ENCODE measurements at regions not wholly inside any gene's neighbourhood (a gene's known extent, or its start where the extent isn't known, plus 50 kb on each side); places are given as distances from the start of the nearest gene placed in this dataset.

DNA sequence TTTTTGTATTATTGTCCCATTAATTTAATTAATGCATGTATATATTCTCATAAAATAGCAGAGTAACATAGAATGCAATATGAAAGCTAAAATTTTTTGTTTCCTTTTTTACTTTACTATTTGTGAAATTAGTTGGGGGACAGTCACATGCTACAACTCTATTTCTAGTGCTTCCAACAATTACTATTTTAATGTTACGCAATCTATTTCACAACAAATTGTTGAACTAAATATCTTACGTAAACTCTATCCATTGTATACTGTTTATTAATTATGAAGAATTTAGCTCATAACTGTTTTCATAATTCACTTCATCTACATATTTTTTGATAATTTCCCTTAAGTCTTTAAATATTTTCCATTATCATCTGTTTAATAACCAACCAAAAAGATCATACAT, 1685.4 kb upstream of the CDH6 start:
- Histone ChIP-seq H3K27me3 (no peaks in the 10 kb centered on the region), H3K4me1 (no peaks in the 10 kb centered on the region), H3K4me3 (no peak overlapping the region), H3K36me3 (no peaks in the 10 kb centered on the region), H3K27ac (no peak overlapping the region), H3K9me3 (no peaks in the 10 kb centered on the region)
- TF ChIP-seq POLR2AphosphoS5 (IDR thresholded peaks at IDR 0.05) (no peak), POLR2A (IDR thresholded peaks at IDR 0.05) (no peak)
- TF ChIP-seq, protein P1, sequence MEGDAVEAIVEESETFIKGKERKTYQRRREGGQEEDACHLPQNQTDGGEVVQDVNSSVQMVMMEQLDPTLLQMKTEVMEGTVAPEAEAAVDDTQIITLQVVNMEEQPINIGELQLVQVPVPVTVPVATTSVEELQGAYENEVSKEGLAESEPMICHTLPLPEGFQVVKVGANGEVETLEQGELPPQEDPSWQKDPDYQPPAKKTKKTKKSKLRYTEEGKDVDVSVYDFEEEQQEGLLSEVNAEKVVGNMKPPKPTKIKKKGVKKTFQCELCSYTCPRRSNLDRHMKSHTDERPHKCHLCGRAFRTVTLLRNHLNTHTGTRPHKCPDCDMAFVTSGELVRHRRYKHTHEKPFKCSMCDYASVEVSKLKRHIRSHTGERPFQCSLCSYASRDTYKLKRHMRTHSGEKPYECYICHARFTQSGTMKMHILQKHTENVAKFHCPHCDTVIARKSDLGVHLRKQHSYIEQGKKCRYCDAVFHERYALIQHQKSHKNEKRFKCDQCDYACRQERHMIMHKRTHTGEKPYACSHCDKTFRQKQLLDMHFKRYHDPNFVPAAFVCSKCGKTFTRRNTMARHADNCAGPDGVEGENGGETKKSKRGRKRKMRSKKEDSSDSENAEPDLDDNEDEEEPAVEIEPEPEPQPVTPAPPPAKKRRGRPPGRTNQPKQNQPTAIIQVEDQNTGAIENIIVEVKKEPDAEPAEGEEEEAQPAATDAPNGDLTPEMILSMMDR (IDR thresholded peaks at IDR 0.05): no peak
- no peak for DNase-seq (ENCODE audit: low spot score in 2 of 2)
- intact Hi-C loops (cut with DNase I; ENCODE audit: low total_unique reads): no loop called here

DNA sequence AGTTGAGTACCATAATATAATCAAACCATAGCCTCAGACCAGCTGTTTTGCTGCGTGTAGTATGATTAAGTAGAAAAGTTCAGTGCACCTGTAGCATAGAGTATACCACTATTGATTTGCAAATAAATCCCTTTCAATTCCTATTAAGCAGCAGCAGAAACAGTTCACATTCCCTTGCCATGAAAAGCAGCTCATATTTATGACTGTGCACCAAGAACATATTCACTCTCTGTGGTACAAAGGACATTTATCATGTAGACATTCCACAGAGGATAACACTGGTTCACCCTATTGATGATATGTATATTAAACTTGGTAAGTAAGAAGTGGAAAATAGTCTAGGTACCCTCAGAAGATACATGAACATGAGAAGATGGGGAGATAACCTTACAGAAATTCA, 1689.1 kb upstream of the CDH6 start:
- no peak for DNase-seq (ENCODE audit: low spot score in 2 of 2)
- Histone ChIP-seq H3K4me1 (no peaks in the 10 kb centered on the region), H3K27ac (no peak overlapping the region), H3K9me3 (no peaks in the 10 kb centered on the region), H3K36me3 (no peaks in the 10 kb centered on the region), H3K27me3 (no peaks in the 10 kb centered on the region), H3K4me3 (no peak overlapping the region)
- TF ChIP-seq, protein P1 (IDR thresholded peaks at IDR 0.05): no peak
- no peak for TF ChIP-seq POLR2A (IDR thresholded peaks at IDR 0.05)
- TF ChIP-seq POLR2AphosphoS5 (IDR thresholded peaks at IDR 0.05): no peak
- intact Hi-C loops (cut with DNase I; ENCODE audit: low total_unique reads): no loop called here

DNA sequence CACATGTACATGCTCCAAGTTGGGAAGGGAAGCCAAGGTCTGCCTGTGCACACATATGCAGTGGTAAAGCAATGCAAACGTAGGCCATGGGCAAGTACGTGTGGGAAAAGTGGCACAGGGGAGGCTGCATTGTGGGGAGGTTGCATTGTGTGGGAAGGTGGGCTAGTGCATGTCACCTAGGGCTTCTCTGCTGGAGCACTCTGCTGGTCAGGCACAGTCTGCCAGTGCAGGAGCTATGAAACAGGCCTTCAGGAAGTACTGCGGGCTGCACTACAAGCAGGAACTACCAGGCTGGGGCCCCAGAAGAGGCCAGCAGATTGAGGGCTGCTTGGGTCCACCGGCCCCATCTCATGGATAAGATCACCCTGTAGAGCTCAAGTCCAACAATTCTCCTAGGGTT, 1694.6 kb upstream of the CDH6 start:
- no peak for DNase-seq (ENCODE audit: low spot score in 2 of 2)
- H3K4me3 ChIP-seq: no peak overlapping the region
- intact Hi-C loops (cut with DNase I; ENCODE audit: low total_unique reads): no loop called here

DNA sequence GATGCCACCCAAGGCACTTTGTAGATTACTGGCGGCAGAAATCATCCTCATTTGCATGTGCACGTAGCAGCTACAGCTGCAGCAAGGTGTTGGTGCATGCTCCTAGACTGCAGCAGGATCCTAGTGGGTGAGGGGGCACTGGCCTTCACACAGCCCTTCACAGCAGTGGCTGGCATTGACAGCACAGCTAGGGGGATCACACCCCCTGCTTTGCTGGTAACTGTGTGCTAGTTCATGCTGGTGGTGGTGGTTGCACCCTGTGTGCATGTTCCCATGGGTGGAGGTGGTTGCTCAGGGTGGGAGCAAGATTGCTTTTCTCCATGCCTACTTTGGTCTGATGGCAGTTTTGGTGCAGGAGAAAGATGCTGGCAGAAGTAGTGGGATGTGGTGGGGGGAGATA, 1695.1 kb upstream of the CDH6 start:
- H3K4me3 ChIP-seq: no peak overlapping the region
- no peaks in the 10 kb centered on the region for H3K4me1 ChIP-seq
- no peaks in the 10 kb centered on the region for H3K27me3 ChIP-seq
- intact Hi-C loops (cut with DNase I; ENCODE audit: low total_unique reads): no loop called here
- H3K9me3 ChIP-seq: peaks cover 3 to 29% of the 10 kb centered on the region in 2 donors
- no peak for DNase-seq (ENCODE audit: low spot score in 2 of 2)
- H3K36me3 ChIP-seq: no peaks in the 10 kb centered on the region
- TF ChIP-seq, protein P1 (IDR thresholded peaks at IDR 0.05): no peak
- TF ChIP-seq POLR2AphosphoS5 (IDR thresholded peaks at IDR 0.05): no peak
- no peak for TF ChIP-seq POLR2A (IDR thresholded peaks at IDR 0.05)
- H3K27ac ChIP-seq: no peak overlapping the region

More for the DNA sequence above, 1694.6 kb upstream of the CDH6 start:
- Histone ChIP-seq H3K4me1 (no peaks in the 10 kb centered on the region), H3K36me3 (no peaks in the 10 kb centered on the region), H3K27ac (no peak overlapping the region), H3K9me3 (peaks cover 3 to 27% of the 10 kb centered on the region in 2 donors), H3K27me3 (no peaks in the 10 kb centered on the region)
- TF ChIP-seq, protein P1 (IDR thresholded peaks at IDR 0.05): no peak
- TF ChIP-seq POLR2AphosphoS5 (IDR thresholded peaks at IDR 0.05) (no peak), POLR2A (IDR thresholded peaks at IDR 0.05) (no peak)

DNA sequence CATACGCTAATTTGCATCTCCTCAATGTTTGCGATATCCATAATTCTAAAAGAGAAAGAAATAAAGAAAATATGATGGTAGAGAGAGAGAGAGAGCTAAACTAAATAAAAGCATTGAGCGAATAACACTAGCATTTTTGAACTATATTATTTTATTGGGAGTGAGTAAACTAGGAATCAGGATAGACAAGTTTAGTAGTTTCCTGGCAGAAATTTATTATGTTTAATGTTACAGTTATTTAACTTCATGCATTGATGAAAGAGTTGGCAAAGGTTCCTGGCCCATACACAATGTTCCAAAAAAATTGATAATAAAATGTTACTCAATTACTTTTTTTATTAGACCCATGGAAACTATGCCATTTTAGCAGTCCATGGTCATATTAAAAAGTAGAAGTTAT, 1708.2 kb upstream of the CDH6 start:
- Histone ChIP-seq H3K36me3 (no peaks in the 10 kb centered on the region), H3K4me1 (no peaks in the 10 kb centered on the region), H3K27me3 (no peaks in the 10 kb centered on the region), H3K9me3 (peaks cover 0 to 28% of the 10 kb centered on the region in 2 donors), H3K27ac (no peak overlapping the region), H3K4me3 (no peak overlapping the region)
- DNase-seq (ENCODE audit: low spot score in 2 of 2): no peak
- TF ChIP-seq POLR2AphosphoS5 (IDR thresholded peaks at IDR 0.05) (no peak), POLR2A (IDR thresholded peaks at IDR 0.05) (no peak)
- TF ChIP-seq, protein P1 (IDR thresholded peaks at IDR 0.05): no peak
- intact Hi-C loops (cut with DNase I; ENCODE audit: low total_unique reads): no loop called here
